ENCODE measurements at regions not wholly inside any gene's neighbourhood (a gene's known extent, or its start where the extent isn't known, plus 50 kb on each side); places are given as distances from the start of the nearest gene placed in this dataset.

GRCh38 chr1:208895181-208895580 is 651.0 kb upstream of the PLXNA2 start:
- Mint-ChIP-seq H3K9me3 (no peaks in the 10 kb centered on the region), H3K27ac (no peak overlapping the region), H3K4me3 (no peak overlapping the region), H3K36me3 (ENCODE audit: low read depth) (no peaks in the 10 kb centered on the region), H3K4me1 (peaks cover 13% of the 10 kb centered on the region), H3K27me3 (ENCODE audit: insufficient read depth, low read depth, poor library complexity) (no peaks in the 10 kb centered on the region)
- Histone ChIP-seq H4K20me1 (replicated peaks; ENCODE audit: insufficient read depth) (no peaks in the 10 kb centered on the region), H3F3A (replicated peaks; ENCODE audit: low read depth) (no peaks in the 10 kb centered on the region), H2AFZ (no peak overlapping the region), H3K9me2 (ENCODE audit: insufficient read depth) (no peaks in the 10 kb centered on the region), H3K27ac (ENCODE audit: low read depth) (no peak overlapping the region), H3K4me1 (ENCODE audit: insufficient read depth) (peaks cover 12% of the 10 kb centered on the region), H3K79me2 (replicated peaks; ENCODE audit: insufficient read depth) (no peaks in the 10 kb centered on the region), H3K36me3 (ENCODE audit: insufficient read depth) (no peaks in the 10 kb centered on the region), H3K4me2 (no peak overlapping the region), H3K27me3 (ENCODE audit: insufficient read depth) (no peaks in the 10 kb centered on the region), H3K4me3 (no peak overlapping the region)
- DNase-seq (ENCODE audit: low spot score) (no peak), ATAC-seq (no peak)
- no peak for TF ChIP-seq JUNB (IDR thresholded peaks at IDR 0.05; ENCODE audit: unreplicated experiment)
- TF ChIP-seq CTCF (conservative IDR thresholded peaks at IDR 0.05; ENCODE audit: low read depth in 2 of 2): no peak
- TF ChIP-seq EZH2 (IDR thresholded peaks at IDR 0.05; ENCODE audit: low read depth, unreplicated experiment): no peak
- TF ChIP-seq ETS1 (IDR thresholded peaks at IDR 0.05): no peak
- no peak for TF ChIP-seq ZNF462 (CRISPR knock-in tag; IDR thresholded peaks at IDR 0.05)
- TF ChIP-seq STAT1 (IDR thresholded peaks at IDR 0.05; ENCODE audit: unreplicated experiment): no peak
- TF ChIP-seq POLR2AphosphoS5 (IDR thresholded peaks at IDR 0.05; ENCODE audit: low read depth): no peak
- no peak for TF ChIP-seq ZNF114 (CRISPR knock-in tag; IDR thresholded peaks at IDR 0.05)

All from GM23338 (cell line).